Stomach (tissue), 8 donors: ENCODE measurements at regions not wholly inside any gene's neighbourhood (a gene's known extent, or its start where the extent isn't known, plus 50 kb on each side); places are given as distances from the start of the nearest gene placed in this dataset.

Experiments used
- DNase-seq, 2 donors: peaks; one replicate each; pipeline versions ENCODE4 v3.0.0 to v3.0.0-alpha.2; 2013 to 2019
- H3K27ac ChIP-seq, 5 donors: fragments of 200-600 bp in 4 of 5; sonication (generic) in 4 of 5; one replicate each; pipeline ENCODE4 v1.5.1; 2013 to 2019; ENCODE audit warnings: mild to moderate bottlenecking in 1 of 5, moderate library complexity in 1 of 5
- H3K27me3 ChIP-seq, 3 donors: fragments of 200-600 bp; sonication (generic); one replicate each; pipeline ENCODE4 v1.5.1; 2017 to 2019; ENCODE audit warnings: mixed run types in 1 of 3
- H3K36me3 ChIP-seq, 4 donors: fragments of 200-600 bp; sonication (generic); 1 replicate in 3 of 4; 2 replicates in 1 of 4; pipeline ENCODE4 v1.5.1; 2016 to 2019
- H3K4me1 ChIP-seq, 4 donors: fragments of 200-600 bp; sonication (generic); one replicate each; pipeline ENCODE4 v1.5.1; 2016 to 2019
- H3K4me3 ChIP-seq, 4 donors: fragments of 200-600 bp; sonication (generic) in 3 of 4; one replicate each; pipeline ENCODE4 v1.5.1; 2016 to 2019; ENCODE audit warnings: mild to moderate bottlenecking in 1 of 4
- H3K9me3 ChIP-seq, 4 donors: fragments of 200-600 bp; sonication (generic); one replicate each; pipeline ENCODE4 v1.5.1; 2016 to 2019
- CTCF ChIP-seq, 7 experiments: fragments of 450-650 bp in 4 of 7; fragments of 200-600 bp in 3 of 7; sonication (generic) in 3 of 7; IDR thresholded peaks; one replicate each; pipeline ENCODE4 v1.5.1; 2016 to 2019; ENCODE audit warnings: antibody characterized with exemption in 7 of 7, control low read depth in 2 of 7, mild to moderate bottlenecking in 1 of 7
- EP300 ChIP-seq: sonication (generic); formaldehyde crosslinking; IDR thresholded peaks from one replicate; pipeline ENCODE4 v1.6.1; 2017; ENCODE audit warnings: antibody characterized with exemption
- POLR2A ChIP-seq, 4 donors: fragments of 450-650 bp; IDR thresholded peaks; one replicate each; pipeline ENCODE4 v1.6.1; 2016; ENCODE audit warnings: antibody characterized with exemption in 4 of 4, control low read depth in 2 of 4, mild to moderate bottlenecking in 1 of 4, moderate library complexity in 1 of 4
- POLR2AphosphoS5 ChIP-seq, 3 donors: sonication (generic); formaldehyde crosslinking; IDR thresholded peaks; one replicate each; pipeline ENCODE4 v1.6.1; 2016; ENCODE audit warnings: antibody characterized with exemption in 3 of 3
- WGBS, 5 donors: extraction: QIAGEN DNeasy Blood & Tissue Kit in 3 of 5; methylation state at CpG; one replicate each; pipeline versions ENCODE4 v1.1.5 to v1.1.7; 2013 to 2018; 5-methylcytosine and 5-hydroxymethylcytosine counted together
- intact Hi-C: fragments of 100-400 bp; cut with DNase I; formaldehyde crosslinking; loops from one replicate; pipeline ENCODE4 v1.15.1; 2023; ENCODE audit warnings: low total_unique reads
- donor health status: healthy with polysubstance abuse.
- donor health status: Bipolar disorder and iron deficiency.
- donor health status: healthy.

- Histone ChIP-seq H3K27ac (no peak overlapping the region), H3K36me3 (no peaks in the 10 kb centered on the region), H3K27me3 (no peaks in the 10 kb centered on the region), H3K4me1 (no peaks in the 10 kb centered on the region), H3K9me3 (no peaks in the 10 kb centered on the region), H3K4me3 (no peak overlapping the region)
- DNase-seq, result no peak
- intact Hi-C loops, result no loop called here
- TF ChIP-seq POLR2AphosphoS5 (IDR thresholded peaks at IDR 0.05), result no peak
- no peak for TF ChIP-seq POLR2A (IDR thresholded peaks at IDR 0.05)
- no peak for TF ChIP-seq EP300
- no peak for TF ChIP-seq CTCF (IDR thresholded peaks at IDR 0.05)
- 78 to 100% (median 95%) methylated on average over 2 of the region's 2 CpGs for WGBS, 5 donors
Measured at GRCh38 chr6:147990159-147990558, 352.5 kb upstream of the SASH1 start.

GRCh38 chr6:147991961-147992360 is 350.7 kb upstream of the SASH1 start:
- H3K4me3 ChIP-seq, result no peak overlapping the region
- WGBS, 5 donors, result 77 to 91% (median 89%) methylated on average over 3 of the region's 3 CpGs
- no peaks in the 10 kb centered on the region for H3K9me3 ChIP-seq
- no peaks in the 10 kb centered on the region for H3K4me1 ChIP-seq
- H3K27ac ChIP-seq, result no peak overlapping the region
- H3K36me3 ChIP-seq, result no peaks in the 10 kb centered on the region
- H3K27me3 ChIP-seq, result no peaks in the 10 kb centered on the region
- no peak for TF ChIP-seq EP300
- TF ChIP-seq CTCF (IDR thresholded peaks at IDR 0.05), result no peak
- TF ChIP-seq POLR2A (IDR thresholded peaks at IDR 0.05), result no peak
- no peak for TF ChIP-seq POLR2AphosphoS5 (IDR thresholded peaks at IDR 0.05)
- DNase-seq, result no peak
- intact Hi-C loops, result no loop called here

GRCh38 chr6:147999001-147999540 is 343.6 kb upstream of the SASH1 start:
- H3K4me3 ChIP-seq, result no peak overlapping the region
- no peak overlapping the region for H3K27ac ChIP-seq
- peaks cover 0 to 7% (median 0%) of the 10 kb centered on the region in 4 donors for H3K9me3 ChIP-seq
- H3K27me3 ChIP-seq, result no peaks in the 10 kb centered on the region
- H3K4me1 ChIP-seq, result no peaks in the 10 kb centered on the region
- intact Hi-C loops, result no loop called here
- no peaks in the 10 kb centered on the region for H3K36me3 ChIP-seq
- no peak for TF ChIP-seq EP300
- TF ChIP-seq POLR2AphosphoS5 (IDR thresholded peaks at IDR 0.05), result no peak
- no peak for TF ChIP-seq POLR2A (IDR thresholded peaks at IDR 0.05)
- TF ChIP-seq CTCF (IDR thresholded peaks at IDR 0.05), result no peak
- DNase-seq, result no peak

- 57 to 84% (median 73%) methylated on average over 7 of the region's 7 CpGs for WGBS, 5 donors
- intact Hi-C loops, result no loop called here
- no peak overlapping the region for H3K4me3 ChIP-seq
- peaks cover 0 to 7% (median 0%) of the 10 kb centered on the region in 4 donors for H3K9me3 ChIP-seq
- no peak for DNase-seq
- TF ChIP-seq CTCF (IDR thresholded peaks at IDR 0.05) (no peak), POLR2AphosphoS5 (IDR thresholded peaks at IDR 0.05) (no peak), POLR2A (IDR thresholded peaks at IDR 0.05) (no peak), EP300 (no peak)
- H3K4me1 ChIP-seq, result no peaks in the 10 kb centered on the region
- H3K27ac ChIP-seq, result no peak overlapping the region
- H3K36me3 ChIP-seq, result no peaks in the 10 kb centered on the region
- no peaks in the 10 kb centered on the region for H3K27me3 ChIP-seq
Measured at GRCh38 chr6:148001844-148002642, 340.6 kb upstream of the SASH1 start.
